HCT116 (cell line): ENCODE measurements at regions not wholly inside any gene's neighbourhood (a gene's known extent, or its start where the extent isn't known, plus 50 kb on each side); places are given as distances from the start of the nearest gene placed in this dataset.
A peak's percentile ranks its signal among the peaks of the same experiment; 100 is the strongest.

ENCODE experiments used
- ATAC-seq: fragments of 200-7000 bp; cut with Tn5 transposase; 2 replicates; pipeline ENCODE4 v1.9.1; 2020; ENCODE audit warnings: mild to moderate bottlenecking, moderate library complexity
- BruUV-seq: library from RNA; stranded (reverse); fragments of 400-500 nt; replicated peaks from 2 replicates; lab custom pipeline; 2021; lab: Mats Ljungman, UMichigan
- CTCF ChIA-PET: fragments of 300-600 bp; sonication (Branson Sonifier 250); formaldehyde crosslinking; loops from one replicate; lab custom pipeline; 2021; ENCODE audit warnings: antibody characterized with exemption; lab: Charles Lee
- POLR2A ChIA-PET: fragments of 300-600, 350-600 bp; sonication (Branson Sonifier 250); formaldehyde crosslinking; loops from one replicate; lab custom pipeline; 2021; ENCODE audit warnings: antibody characterized with exemption; lab: Charles Lee
- RAD21 ChIA-PET, 2 experiments: fragments of 300-600 bp; sonication (Branson Sonifier 250); formaldehyde crosslinking; loops; one replicate each; lab custom pipeline; 2023; ENCODE audit warnings: low total read pairs in 2 of 2; ENCODE audit not compliant: uncharacterized antibody in 2 of 2, unreplicated experiment in 2 of 2, low non-redundant PET in 1 of 2; lab: Charles Lee
- DNase-seq: peaks from one replicate; pipeline ENCODE4 v3.0.0-alpha.2; 2010; ENCODE audit warnings: low read depth, low spot score
- H2AFZ ChIP-seq: fragments of 200-600 bp; shearing (Covaris generic), sonication (generic); 2 replicates; pipeline ENCODE4 v1.6.1; 2017; ENCODE audit warnings: low read depth, mixed run types, mixed read lengths, antibody characterized with exemption, low read length; ENCODE audit not compliant: poor library complexity, severe bottlenecking
- H3K27ac ChIP-seq: 2 replicates; pipeline ENCODE4 v1.5.1; 2012; ENCODE audit warnings: low read depth, low read length
- H3K27me3 ChIP-seq: fragments of 200-600 bp; sonication (generic); 2 replicates; pipeline ENCODE4 v1.6.1; 2016; ENCODE audit warnings: mixed run types, low read length, mixed read lengths; ENCODE audit not compliant: insufficient read depth
- H3K36me3 ChIP-seq, 2 experiments: fragments of 200-500 bp in 1 of 2; fragments of 200-600 bp in 1 of 2; sonication (Bioruptor generic) in 1 of 2; sonication (generic) in 1 of 2; 2 replicates each; pipeline versions ENCODE4 v1.5.1 to v1.6.1; 2014 to 2016; ENCODE audit warnings: low read length in 2 of 2, inconsistent platforms in 1 of 2, mixed read lengths in 1 of 2, mixed run types in 1 of 2; ENCODE audit not compliant: insufficient read depth in 2 of 2, control insufficient read depth in 1 of 2
- H3K4me1 ChIP-seq, 2 experiments: fragments of 200-600 bp in 1 of 2; sonication (generic) in 1 of 2; 2 replicates each; pipeline versions ENCODE4 v1.5.1 to v1.6.1; 2012 to 2017; ENCODE audit warnings: low read length in 2 of 2, inconsistent platforms in 1 of 2, mild to moderate bottlenecking in 1 of 2, mixed read lengths in 1 of 2, mixed run types in 1 of 2, moderate library complexity in 1 of 2; ENCODE audit not compliant: insufficient read depth in 2 of 2, control insufficient read depth in 1 of 2
- H3K4me2 ChIP-seq: fragments of 200-600 bp; sonication (generic); 2 replicates; pipeline ENCODE4 v1.6.1; 2017; ENCODE audit warnings: mixed run types, low read length, mixed read lengths
- H3K4me3 ChIP-seq, 2 experiments: fragments of 200-600 bp in 1 of 2; sonication (generic) in 1 of 2; replicated peaks in 1 of 2; 2 replicates each; pipeline ENCODE4 v1.5.1; 2011 to 2016; ENCODE audit warnings: low read length in 2 of 2, control low read depth in 1 of 2, low read depth in 1 of 2, mild to moderate bottlenecking in 1 of 2, mixed read lengths in 1 of 2, mixed run types in 1 of 2
- H3K79me2 ChIP-seq: fragments of 200-600 bp; sonication (generic); 2 replicates; pipeline ENCODE4 v1.6.1; 2017; ENCODE audit warnings: mild to moderate bottlenecking, mixed run types, low read length, moderate library complexity, mixed read lengths; ENCODE audit not compliant: insufficient read depth
- H3K9ac ChIP-seq: fragments of 200-600 bp; sonication (generic); 2 replicates; pipeline ENCODE4 v1.6.1; 2016; ENCODE audit warnings: low read length, mixed read lengths
- H3K9me2 ChIP-seq: fragments of 200-600 bp; sonication (generic), shearing (Covaris generic); 2 replicates; pipeline ENCODE4 v1.6.1; 2017; ENCODE audit warnings: mixed run types, mild to moderate bottlenecking, moderate library complexity; ENCODE audit not compliant: insufficient read depth
- H3K9me3 ChIP-seq, 2 experiments: fragments of 200-500 bp in 1 of 2; fragments of 200-600 bp in 1 of 2; sonication (Bioruptor generic) in 1 of 2; sonication (generic) in 1 of 2; 2 replicates each; pipeline ENCODE4 v1.6.1; 2014 to 2017; ENCODE audit warnings: low read length in 2 of 2, mixed read lengths in 2 of 2, inconsistent platforms in 1 of 2, low read depth in 1 of 2, mild to moderate bottlenecking in 1 of 2, mixed run types in 1 of 2, moderate library complexity in 1 of 2; ENCODE audit not compliant: control insufficient read depth in 1 of 2, insufficient read depth in 1 of 2
- H4K20me1 ChIP-seq: fragments of 200-600 bp; sonication (generic), shearing (Covaris generic); 2 replicates; pipeline ENCODE4 v1.6.1; 2017; ENCODE audit warnings: mixed run types, mild to moderate bottlenecking, moderate library complexity; ENCODE audit not compliant: insufficient read depth
- CBX3 ChIP-seq: IDR thresholded peaks from 2 replicates; pipeline ENCODE4 v1.6.1; 2012; ENCODE audit warnings: low read depth
- CEBPB ChIP-seq: IDR thresholded peaks from 2 replicates; pipeline ENCODE4 v1.6.1; 2012; ENCODE audit warnings: low read depth
- EZH2phosphoT487 ChIP-seq: fragments of 200-600 bp; IDR thresholded peaks from 2 replicates; pipeline ENCODE4 v1.6.1; 2018; ENCODE audit warnings: antibody characterized with exemption, borderline replicate concordance
- FOSL1 ChIP-seq: IDR thresholded peaks from 2 replicates; pipeline ENCODE4 v1.6.1; 2012; ENCODE audit warnings: low read depth
- JUND ChIP-seq: IDR thresholded peaks from 2 replicates; pipeline ENCODE4 v1.6.1; 2012
- POLR2A ChIP-seq: IDR thresholded peaks from 2 replicates; pipeline ENCODE4 v1.7.0; 2011; ENCODE audit warnings: borderline replicate concordance; ENCODE audit not compliant: insufficient read depth, insufficient read length; ENCODE audit errors: extremely low read depth
- POLR2AphosphoS5 ChIP-seq: IDR thresholded peaks from 2 replicates; pipeline ENCODE4 v1.6.1; 2011; ENCODE audit warnings: mild to moderate bottlenecking, low read depth, low read length, moderate library complexity
- RAD21 ChIP-seq: IDR thresholded peaks from 2 replicates; pipeline ENCODE4 v1.6.1; 2012; ENCODE audit warnings: low read depth, mild to moderate bottlenecking
- YY1 ChIP-seq: IDR thresholded peaks from 2 replicates; pipeline ENCODE4 v1.6.1; 2011; ENCODE audit warnings: low read length, low read depth, moderate library complexity, mild to moderate bottlenecking; ENCODE audit not compliant: insufficient replicate concordance; ENCODE audit errors: extremely low read depth
- ZFX ChIP-seq: fragments of 450-650 bp; IDR thresholded peaks from 2 replicates; pipeline ENCODE4 v1.6.1; 2017
- intact Hi-C: fragments of 100-400 bp; cut with micrococcal nuclease; formaldehyde crosslinking; loops from 2 replicates; pipeline ENCODE4 v1.10.0; 2022
- TF ChIP-seq, protein P1 (sequence below), 3 experiments: fragments of 200-600 bp in 1 of 3; sonication (generic) in 1 of 3; IDR thresholded peaks in 2 of 3; conservative IDR thresholded peaks in 1 of 3; 2 replicates each; pipeline ENCODE4 v1.5.1; 2012 to 2017; ENCODE audit warnings: low read depth in 2 of 3, low read length in 2 of 3, antibody characterized with exemption in 1 of 3, borderline replicate concordance in 1 of 3, control low read depth in 1 of 3, mild to moderate bottlenecking in 1 of 3, mixed read lengths in 1 of 3, mixed run types in 1 of 3, moderate library complexity in 1 of 3; ENCODE audit not compliant: insufficient read depth in 1 of 3
- TF ChIP-seq, protein P2 (sequence below): IDR thresholded peaks from 2 replicates; pipeline ENCODE4 v1.6.1; 2012; ENCODE audit warnings: low read depth

DNA sequence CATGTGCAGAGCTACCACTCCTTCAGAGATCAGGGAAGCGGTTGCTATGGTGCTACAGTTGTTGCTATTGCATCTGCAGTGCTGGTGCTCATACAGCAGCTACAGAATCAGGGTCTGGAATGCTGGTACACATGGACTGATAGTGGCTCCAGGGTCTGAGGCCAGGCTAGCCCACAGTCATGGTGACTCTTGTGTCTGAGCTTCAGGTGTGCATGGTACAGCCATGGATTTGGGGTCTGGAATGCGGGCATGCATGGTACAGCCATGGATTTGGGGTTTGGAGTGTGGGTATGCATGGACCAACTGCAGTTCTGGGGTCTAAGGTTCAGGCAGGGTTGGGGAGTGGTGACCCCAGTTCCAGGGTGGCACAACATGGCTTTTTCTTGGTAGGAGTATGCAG, 185.2 kb downstream of the SLC4A3 start:
- BruUV-seq: no TSS peak
- Histone ChIP-seq H3K4me3 (no peak overlapping the region), H3K27me3 (no peaks in the 10 kb centered on the region), H3K9ac (no peak overlapping the region), H3K9me2 (no peaks in the 10 kb centered on the region), H3K27ac (no peak overlapping the region), H4K20me1 (no peaks in the 10 kb centered on the region), H3K4me2 (no peak overlapping the region), H3K9me3 (no peaks in the 10 kb centered on the region)
- RAD21 ChIA-PET: no interaction called here
- intact Hi-C loops: no loop called here
- DNase-seq: no peak
- ATAC-seq: no peak
- CTCF ChIA-PET: no interaction called here
- TF ChIP-seq POLR2A (no peak), RAD21 (no peak), POLR2AphosphoS5 (no peak), FOSL1 (no peak), JUND (no peak), ZFX (no peak)
- TF ChIP-seq, protein P1, sequence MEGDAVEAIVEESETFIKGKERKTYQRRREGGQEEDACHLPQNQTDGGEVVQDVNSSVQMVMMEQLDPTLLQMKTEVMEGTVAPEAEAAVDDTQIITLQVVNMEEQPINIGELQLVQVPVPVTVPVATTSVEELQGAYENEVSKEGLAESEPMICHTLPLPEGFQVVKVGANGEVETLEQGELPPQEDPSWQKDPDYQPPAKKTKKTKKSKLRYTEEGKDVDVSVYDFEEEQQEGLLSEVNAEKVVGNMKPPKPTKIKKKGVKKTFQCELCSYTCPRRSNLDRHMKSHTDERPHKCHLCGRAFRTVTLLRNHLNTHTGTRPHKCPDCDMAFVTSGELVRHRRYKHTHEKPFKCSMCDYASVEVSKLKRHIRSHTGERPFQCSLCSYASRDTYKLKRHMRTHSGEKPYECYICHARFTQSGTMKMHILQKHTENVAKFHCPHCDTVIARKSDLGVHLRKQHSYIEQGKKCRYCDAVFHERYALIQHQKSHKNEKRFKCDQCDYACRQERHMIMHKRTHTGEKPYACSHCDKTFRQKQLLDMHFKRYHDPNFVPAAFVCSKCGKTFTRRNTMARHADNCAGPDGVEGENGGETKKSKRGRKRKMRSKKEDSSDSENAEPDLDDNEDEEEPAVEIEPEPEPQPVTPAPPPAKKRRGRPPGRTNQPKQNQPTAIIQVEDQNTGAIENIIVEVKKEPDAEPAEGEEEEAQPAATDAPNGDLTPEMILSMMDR (IDR thresholded peaks at IDR 0.05 in 2 of 3, conservative IDR thresholded peaks at IDR 0.05 in 1 of 3; ENCODE audit: borderline replicate concordance in 1 of 3, insufficient read depth in 1 of 3, low read depth in 2 of 3, low read length in 2 of 3): no peak
- TF ChIP-seq, all 23 proteins: peak for 0
- H3K36me3 ChIP-seq: peaks cover 6 to 11% of the 10 kb centered on the region in 2 experiments; a peak in 3 of 4 replicates
- H2AFZ ChIP-seq: no peak overlapping the region
- H3K79me2 ChIP-seq: peaks cover 10% of the 10 kb centered on the region; the same call in 1 of the 2 replicates
- no peaks in the 10 kb centered on the region for H3K4me1 ChIP-seq
- POLR2A ChIA-PET: no interaction called here

DNA sequence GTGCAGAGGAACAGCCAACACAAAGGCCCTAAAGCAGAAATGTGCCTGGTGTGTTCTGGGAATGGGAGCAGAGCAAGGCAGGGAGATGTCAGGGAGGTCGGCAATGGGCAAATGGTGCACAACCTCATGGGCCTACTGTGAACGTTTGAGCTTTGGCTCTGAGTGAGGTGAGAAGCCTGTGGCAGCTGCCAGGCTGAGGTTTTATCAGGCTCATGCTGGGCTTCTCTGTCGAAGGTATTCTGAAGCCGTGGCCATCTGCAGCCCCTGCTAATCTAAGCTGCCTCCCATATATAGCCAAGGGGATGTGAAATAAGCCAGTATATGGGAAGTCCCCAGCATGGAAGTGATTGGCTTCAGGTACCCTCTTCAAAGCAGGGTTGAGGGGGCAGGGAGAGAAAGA, 193.3 kb downstream of the SLC4A3 start:
- Histone ChIP-seq H3K36me3 (peaks cover 0 to 14% of the 10 kb centered on the region in 2 experiments; a peak in 1 of 4 replicates), H2AFZ (no peak overlapping the region), H3K9me3 (no peaks in the 10 kb centered on the region), H3K79me2 (no peaks in the 10 kb centered on the region), H3K27ac (no peak overlapping the region), H3K9ac (no peak overlapping the region), H3K9me2 (no peaks in the 10 kb centered on the region), H3K4me1 (no peaks in the 10 kb centered on the region), H3K27me3 (no peaks in the 10 kb centered on the region), H3K4me3 (no peak overlapping the region), H3K4me2 (no peak overlapping the region)
- DNase-seq (no peak), ATAC-seq (peak; percentile 27)
- CTCF ChIA-PET: no interaction called here
- intact Hi-C loops: no loop called here
- no TSS peak for BruUV-seq
- POLR2A ChIA-PET: no interaction called here
- RAD21 ChIA-PET: no interaction called here
- TF ChIP-seq CBX3 (no peak), CEBPB (no peak), POLR2A (no peak), YY1 (no peak), EZH2phosphoT487 (no peak)
- TF ChIP-seq, protein P2, sequence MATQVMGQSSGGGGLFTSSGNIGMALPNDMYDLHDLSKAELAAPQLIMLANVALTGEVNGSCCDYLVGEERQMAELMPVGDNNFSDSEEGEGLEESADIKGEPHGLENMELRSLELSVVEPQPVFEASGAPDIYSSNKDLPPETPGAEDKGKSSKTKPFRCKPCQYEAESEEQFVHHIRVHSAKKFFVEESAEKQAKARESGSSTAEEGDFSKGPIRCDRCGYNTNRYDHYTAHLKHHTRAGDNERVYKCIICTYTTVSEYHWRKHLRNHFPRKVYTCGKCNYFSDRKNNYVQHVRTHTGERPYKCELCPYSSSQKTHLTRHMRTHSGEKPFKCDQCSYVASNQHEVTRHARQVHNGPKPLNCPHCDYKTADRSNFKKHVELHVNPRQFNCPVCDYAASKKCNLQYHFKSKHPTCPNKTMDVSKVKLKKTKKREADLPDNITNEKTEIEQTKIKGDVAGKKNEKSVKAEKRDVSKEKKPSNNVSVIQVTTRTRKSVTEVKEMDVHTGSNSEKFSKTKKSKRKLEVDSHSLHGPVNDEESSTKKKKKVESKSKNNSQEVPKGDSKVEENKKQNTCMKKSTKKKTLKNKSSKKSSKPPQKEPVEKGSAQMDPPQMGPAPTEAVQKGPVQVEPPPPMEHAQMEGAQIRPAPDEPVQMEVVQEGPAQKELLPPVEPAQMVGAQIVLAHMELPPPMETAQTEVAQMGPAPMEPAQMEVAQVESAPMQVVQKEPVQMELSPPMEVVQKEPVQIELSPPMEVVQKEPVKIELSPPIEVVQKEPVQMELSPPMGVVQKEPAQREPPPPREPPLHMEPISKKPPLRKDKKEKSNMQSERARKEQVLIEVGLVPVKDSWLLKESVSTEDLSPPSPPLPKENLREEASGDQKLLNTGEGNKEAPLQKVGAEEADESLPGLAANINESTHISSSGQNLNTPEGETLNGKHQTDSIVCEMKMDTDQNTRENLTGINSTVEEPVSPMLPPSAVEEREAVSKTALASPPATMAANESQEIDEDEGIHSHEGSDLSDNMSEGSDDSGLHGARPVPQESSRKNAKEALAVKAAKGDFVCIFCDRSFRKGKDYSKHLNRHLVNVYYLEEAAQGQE: no peak
- TF ChIP-seq, all 23 proteins: peak for 0
- no peaks in the 10 kb centered on the region for H4K20me1 ChIP-seq
